ENCODE measurements at regions not wholly inside any gene's neighbourhood (a gene's known extent, or its start where the extent isn't known, plus 50 kb on each side); places are given as distances from the start of the nearest gene placed in this dataset.

DNA sequence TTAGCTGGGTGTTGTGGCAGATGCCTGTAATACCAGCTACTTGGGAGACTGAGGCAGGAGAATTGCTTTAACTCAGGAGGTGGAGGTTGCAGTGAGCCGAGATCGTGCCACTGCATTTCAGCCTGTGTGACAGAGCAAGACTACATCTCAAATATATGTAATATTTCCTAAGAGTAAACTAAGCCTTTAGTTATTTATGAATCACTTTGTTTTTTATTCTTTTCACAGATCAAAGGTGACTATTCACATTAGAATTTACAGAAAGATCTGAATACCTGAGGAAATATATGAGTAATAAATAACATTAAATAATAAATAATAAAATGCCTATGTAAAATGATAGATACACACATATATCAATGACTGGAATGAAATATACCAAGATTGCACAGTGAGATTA lies 630.8 kb upstream of the IMPG1 start:
- no peak for TF ChIP-seq POLR2AphosphoS5 (IDR thresholded peaks at IDR 0.05; ENCODE audit: low read depth, low read length)
- TF ChIP-seq, protein P1, sequence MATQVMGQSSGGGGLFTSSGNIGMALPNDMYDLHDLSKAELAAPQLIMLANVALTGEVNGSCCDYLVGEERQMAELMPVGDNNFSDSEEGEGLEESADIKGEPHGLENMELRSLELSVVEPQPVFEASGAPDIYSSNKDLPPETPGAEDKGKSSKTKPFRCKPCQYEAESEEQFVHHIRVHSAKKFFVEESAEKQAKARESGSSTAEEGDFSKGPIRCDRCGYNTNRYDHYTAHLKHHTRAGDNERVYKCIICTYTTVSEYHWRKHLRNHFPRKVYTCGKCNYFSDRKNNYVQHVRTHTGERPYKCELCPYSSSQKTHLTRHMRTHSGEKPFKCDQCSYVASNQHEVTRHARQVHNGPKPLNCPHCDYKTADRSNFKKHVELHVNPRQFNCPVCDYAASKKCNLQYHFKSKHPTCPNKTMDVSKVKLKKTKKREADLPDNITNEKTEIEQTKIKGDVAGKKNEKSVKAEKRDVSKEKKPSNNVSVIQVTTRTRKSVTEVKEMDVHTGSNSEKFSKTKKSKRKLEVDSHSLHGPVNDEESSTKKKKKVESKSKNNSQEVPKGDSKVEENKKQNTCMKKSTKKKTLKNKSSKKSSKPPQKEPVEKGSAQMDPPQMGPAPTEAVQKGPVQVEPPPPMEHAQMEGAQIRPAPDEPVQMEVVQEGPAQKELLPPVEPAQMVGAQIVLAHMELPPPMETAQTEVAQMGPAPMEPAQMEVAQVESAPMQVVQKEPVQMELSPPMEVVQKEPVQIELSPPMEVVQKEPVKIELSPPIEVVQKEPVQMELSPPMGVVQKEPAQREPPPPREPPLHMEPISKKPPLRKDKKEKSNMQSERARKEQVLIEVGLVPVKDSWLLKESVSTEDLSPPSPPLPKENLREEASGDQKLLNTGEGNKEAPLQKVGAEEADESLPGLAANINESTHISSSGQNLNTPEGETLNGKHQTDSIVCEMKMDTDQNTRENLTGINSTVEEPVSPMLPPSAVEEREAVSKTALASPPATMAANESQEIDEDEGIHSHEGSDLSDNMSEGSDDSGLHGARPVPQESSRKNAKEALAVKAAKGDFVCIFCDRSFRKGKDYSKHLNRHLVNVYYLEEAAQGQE (IDR thresholded peaks at IDR 0.05; ENCODE audit: insufficient read depth in 1 of 2, low read depth in 2 of 2, low read length in 2 of 2) = no peak
- no peak for TF ChIP-seq SIN3A (IDR thresholded peaks at IDR 0.05; ENCODE audit: borderline replicate concordance, insufficient read depth, low read length)
- no peak for TF ChIP-seq TAF1 (IDR thresholded peaks at IDR 0.05; ENCODE audit: borderline replicate concordance, insufficient read depth, low read length)

Data from PFSK-1 (cell line).